ENCODE measurements at regions not wholly inside any gene's neighbourhood (a gene's known extent, or its start where the extent isn't known, plus 50 kb on each side); places are given as distances from the start of the nearest gene placed in this dataset.

- DNase-seq (ENCODE audit: low read depth in 6 of 9, low spot score in 9 of 9): no peak
- Histone ChIP-seq H3K4me3 (ENCODE audit: low read length in 2 of 2) (no peak overlapping the region), H3K27me3 (ENCODE audit: control insufficient read depth in 2 of 2, insufficient read depth in 1 of 2, low read length in 1 of 2) (no peaks in the 10 kb centered on the region), H3K9me3 (ENCODE audit: control insufficient read depth in 2 of 2, insufficient read depth in 1 of 2, low read length in 1 of 2) (no peaks in the 10 kb centered on the region), H3K36me3 (ENCODE audit: control insufficient read depth in 2 of 2, insufficient read depth in 2 of 2, low read length in 1 of 2) (no peaks in the 10 kb centered on the region), H3K27ac (ENCODE audit: low read depth in 1 of 2, low read length in 1 of 2) (no peak overlapping the region), H3K4me1 (ENCODE audit: control insufficient read depth in 2 of 2, insufficient read depth in 2 of 2, low read length in 2 of 2) (no peaks in the 10 kb centered on the region)
These were observed 103.3 kb upstream of the MAP4K3 start for GRCh38 chr2:39540414-39540813.

- no peak for DNase-seq (ENCODE audit: low read depth in 6 of 9, low spot score in 9 of 9)
- Histone ChIP-seq H3K27me3 (ENCODE audit: control insufficient read depth in 2 of 2, insufficient read depth in 1 of 2, low read length in 1 of 2) (no peaks in the 10 kb centered on the region), H3K36me3 (ENCODE audit: control insufficient read depth in 2 of 2, insufficient read depth in 2 of 2, low read length in 1 of 2) (no peaks in the 10 kb centered on the region), H3K9me3 (ENCODE audit: control insufficient read depth in 2 of 2, insufficient read depth in 1 of 2, low read length in 1 of 2) (no peaks in the 10 kb centered on the region), H3K4me3 (ENCODE audit: low read length in 2 of 2) (no peak overlapping the region), H3K4me1 (ENCODE audit: control insufficient read depth in 2 of 2, insufficient read depth in 2 of 2, low read length in 2 of 2) (no peaks in the 10 kb centered on the region), H3K27ac (ENCODE audit: low read depth in 1 of 2, low read length in 1 of 2) (no peak overlapping the region)
- 93% methylated on average over 9 of the region's 9 CpGs for WGBS
These were observed 104.2 kb upstream of the MAP4K3 start for GRCh38 chr2:39541011-39541930.

GRCh38 chr2:39542523-39542922 is 105.4 kb upstream of the MAP4K3 start:
- no peaks in the 10 kb centered on the region for H3K36me3 ChIP-seq (ENCODE audit: control insufficient read depth in 2 of 2, insufficient read depth in 2 of 2, low read length in 1 of 2)
- DNase-seq (ENCODE audit: low read depth in 6 of 9, low spot score in 9 of 9): no peak
- H3K4me3 ChIP-seq (ENCODE audit: low read length in 2 of 2): no peak overlapping the region
- H3K9me3 ChIP-seq (ENCODE audit: control insufficient read depth in 2 of 2, insufficient read depth in 1 of 2, low read length in 1 of 2): no peaks in the 10 kb centered on the region
- no peaks in the 10 kb centered on the region for H3K4me1 ChIP-seq (ENCODE audit: control insufficient read depth in 2 of 2, insufficient read depth in 2 of 2, low read length in 2 of 2)
- over 99% methylated on average over 2 of the region's 2 CpGs for WGBS
- no peaks in the 10 kb centered on the region for H3K27me3 ChIP-seq (ENCODE audit: control insufficient read depth in 2 of 2, insufficient read depth in 1 of 2, low read length in 1 of 2)
- H3K27ac ChIP-seq (ENCODE audit: low read depth in 1 of 2, low read length in 1 of 2): no peak overlapping the region

- Histone ChIP-seq H3K4me3 (ENCODE audit: low read length in 2 of 2) (no peak overlapping the region), H3K36me3 (ENCODE audit: control insufficient read depth in 2 of 2, insufficient read depth in 2 of 2, low read length in 1 of 2) (no peaks in the 10 kb centered on the region), H3K9me3 (ENCODE audit: control insufficient read depth in 2 of 2, insufficient read depth in 1 of 2, low read length in 1 of 2) (no peaks in the 10 kb centered on the region), H3K27me3 (ENCODE audit: control insufficient read depth in 2 of 2, insufficient read depth in 1 of 2, low read length in 1 of 2) (no peaks in the 10 kb centered on the region), H3K27ac (ENCODE audit: low read depth in 1 of 2, low read length in 1 of 2) (no peak overlapping the region), H3K4me1 (ENCODE audit: control insufficient read depth in 2 of 2, insufficient read depth in 2 of 2, low read length in 2 of 2) (no peaks in the 10 kb centered on the region)
- DNase-seq (ENCODE audit: low read depth in 6 of 9, low spot score in 9 of 9): no peak
- 83% methylated on average over 5 of the region's 5 CpGs for WGBS
These were observed 108.9 kb upstream of the MAP4K3 start for GRCh38 chr2:39545957-39546356.

DNA sequence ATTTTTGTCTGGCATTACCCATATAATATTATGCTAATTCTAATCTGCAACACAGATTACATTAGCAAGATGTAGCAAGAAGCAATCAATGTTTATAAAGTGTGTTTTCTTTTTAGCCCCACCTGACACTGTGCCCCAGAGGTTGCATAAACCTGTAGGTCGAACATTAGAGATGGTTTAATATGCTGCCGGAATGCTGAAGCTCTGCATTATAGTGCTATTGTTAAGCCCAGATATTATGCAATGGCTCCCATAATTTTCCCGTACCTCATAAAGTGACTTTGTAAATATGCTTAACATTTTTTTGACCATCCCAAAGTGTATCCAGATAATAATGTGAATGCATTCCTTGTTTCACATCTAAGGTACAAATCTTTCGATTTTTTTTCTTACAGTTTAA is 109.3 kb upstream of the MAP4K3 start:
- DNase-seq (ENCODE audit: low read depth in 6 of 9, low spot score in 9 of 9): no peak
- 96% methylated on average over 4 of the region's 4 CpGs for WGBS

DNA sequence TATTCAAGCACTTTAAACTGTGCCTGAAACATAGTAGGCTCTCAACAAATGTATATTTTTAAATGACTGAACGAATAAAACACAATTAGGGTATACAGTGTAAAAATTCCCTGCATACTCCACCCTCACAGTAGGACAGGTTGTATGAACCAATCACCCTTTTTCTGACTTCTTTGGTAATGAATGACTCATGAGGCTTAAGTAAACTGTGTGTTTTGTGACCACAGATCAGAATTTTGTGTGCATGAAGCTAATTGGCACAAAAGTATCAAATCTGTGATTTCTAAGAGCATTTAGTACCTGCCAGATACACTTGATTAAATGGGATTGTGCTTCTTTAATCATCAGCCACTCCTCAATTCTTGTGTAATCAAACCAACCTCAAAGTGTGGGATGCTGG is 109.9 kb upstream of the MAP4K3 start:
- Histone ChIP-seq H3K27me3 (ENCODE audit: control insufficient read depth in 2 of 2, insufficient read depth in 1 of 2, low read length in 1 of 2) (no peaks in the 10 kb centered on the region), H3K9me3 (ENCODE audit: control insufficient read depth in 2 of 2, insufficient read depth in 1 of 2, low read length in 1 of 2) (no peaks in the 10 kb centered on the region), H3K4me1 (ENCODE audit: control insufficient read depth in 2 of 2, insufficient read depth in 2 of 2, low read length in 2 of 2) (no peaks in the 10 kb centered on the region), H3K4me3 (ENCODE audit: low read length in 2 of 2) (no peak overlapping the region), H3K27ac (ENCODE audit: low read depth in 1 of 2, low read length in 1 of 2) (no peak overlapping the region), H3K36me3 (ENCODE audit: control insufficient read depth in 2 of 2, insufficient read depth in 2 of 2, low read length in 1 of 2) (no peaks in the 10 kb centered on the region)
- no peak for DNase-seq (ENCODE audit: low read depth in 6 of 9, low spot score in 9 of 9)
- WGBS: 95% methylated on average over 1 of the region's 1 CpG

More for the DNA sequence above, 109.3 kb upstream of the MAP4K3 start:
- H3K9me3 ChIP-seq (ENCODE audit: control insufficient read depth in 2 of 2, insufficient read depth in 1 of 2, low read length in 1 of 2): no peaks in the 10 kb centered on the region
- H3K4me3 ChIP-seq (ENCODE audit: low read length in 2 of 2): no peak overlapping the region
- H3K27ac ChIP-seq (ENCODE audit: low read depth in 1 of 2, low read length in 1 of 2): no peak overlapping the region
- H3K27me3 ChIP-seq (ENCODE audit: control insufficient read depth in 2 of 2, insufficient read depth in 1 of 2, low read length in 1 of 2): no peaks in the 10 kb centered on the region
- H3K4me1 ChIP-seq (ENCODE audit: control insufficient read depth in 2 of 2, insufficient read depth in 2 of 2, low read length in 2 of 2): no peaks in the 10 kb centered on the region
- no peaks in the 10 kb centered on the region for H3K36me3 ChIP-seq (ENCODE audit: control insufficient read depth in 2 of 2, insufficient read depth in 2 of 2, low read length in 1 of 2)

- WGBS: 98% methylated on average over 9 of the region's 9 CpGs
- H3K4me1 ChIP-seq (ENCODE audit: control insufficient read depth in 2 of 2, insufficient read depth in 2 of 2, low read length in 2 of 2): no peaks in the 10 kb centered on the region
- H3K9me3 ChIP-seq (ENCODE audit: control insufficient read depth in 2 of 2, insufficient read depth in 1 of 2, low read length in 1 of 2): no peaks in the 10 kb centered on the region
- no peaks in the 10 kb centered on the region for H3K36me3 ChIP-seq (ENCODE audit: control insufficient read depth in 2 of 2, insufficient read depth in 2 of 2, low read length in 1 of 2)
- no peak overlapping the region for H3K27ac ChIP-seq (ENCODE audit: low read depth in 1 of 2, low read length in 1 of 2)
- no peaks in the 10 kb centered on the region for H3K27me3 ChIP-seq (ENCODE audit: control insufficient read depth in 2 of 2, insufficient read depth in 1 of 2, low read length in 1 of 2)
- DNase-seq (ENCODE audit: low read depth in 6 of 9, low spot score in 9 of 9): no peak
- no peak overlapping the region for H3K4me3 ChIP-seq (ENCODE audit: low read length in 2 of 2)
These were observed 111.0 kb upstream of the MAP4K3 start for GRCh38 chr2:39547811-39548719.

GRCh38 chr2:39549000-39549399 is 111.9 kb upstream of the MAP4K3 start:
- DNase-seq (ENCODE audit: low read depth in 6 of 9, low spot score in 9 of 9): no peak
- Histone ChIP-seq H3K4me1 (ENCODE audit: control insufficient read depth in 2 of 2, insufficient read depth in 2 of 2, low read length in 2 of 2) (no peaks in the 10 kb centered on the region), H3K36me3 (ENCODE audit: control insufficient read depth in 2 of 2, insufficient read depth in 2 of 2, low read length in 1 of 2) (no peaks in the 10 kb centered on the region), H3K27ac (ENCODE audit: low read depth in 1 of 2, low read length in 1 of 2) (no peak overlapping the region), H3K27me3 (ENCODE audit: control insufficient read depth in 2 of 2, insufficient read depth in 1 of 2, low read length in 1 of 2) (no peaks in the 10 kb centered on the region), H3K9me3 (ENCODE audit: control insufficient read depth in 2 of 2, insufficient read depth in 1 of 2, low read length in 1 of 2) (no peaks in the 10 kb centered on the region), H3K4me3 (ENCODE audit: low read length in 2 of 2) (no peak overlapping the region)
- 97% methylated on average over 1 of the region's 1 CpG for WGBS

Measured in thymus (tissue), 11 donors.